ENCODE measurements at regions not wholly inside any gene's neighbourhood (a gene's known extent, or its start where the extent isn't known, plus 50 kb on each side); places are given as distances from the start of the nearest gene placed in this dataset.

DNA sequence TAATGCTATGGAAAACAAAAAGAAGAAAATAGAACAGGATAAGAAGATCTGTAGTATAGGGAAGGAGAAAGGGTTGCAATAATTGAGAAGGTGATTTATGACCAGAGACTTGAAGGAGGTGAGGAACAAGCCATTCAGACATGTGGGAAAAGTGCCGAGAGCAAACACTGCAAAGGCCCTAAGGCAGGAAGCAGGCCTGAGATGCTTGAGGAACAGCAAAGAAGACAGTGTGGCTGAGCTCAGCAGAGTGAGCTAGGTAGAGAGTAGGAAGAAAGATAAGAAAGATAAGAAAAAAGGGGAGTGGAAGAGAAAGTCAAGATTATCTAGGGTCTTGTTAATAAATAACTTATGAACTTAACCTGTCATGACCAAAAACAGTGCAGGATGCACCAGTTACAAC is 671.8 kb downstream of the RPS29 start:
- H3K9me3 ChIP-seq (ENCODE audit: control insufficient read depth, low read depth, low read length) = no peaks in the 10 kb centered on the region
- no peaks in the 10 kb centered on the region for H3K79me2 ChIP-seq (ENCODE audit: insufficient read depth, low read length)
- H2BK20ac ChIP-seq (ENCODE audit: low read depth, low read length, poor library complexity, severe bottlenecking) = no peak overlapping the region
- no peak overlapping the region for H3K4me2 ChIP-seq (ENCODE audit: insufficient read depth, insufficient read length, low read length)
- no peak overlapping the region for H2BK15ac ChIP-seq (ENCODE audit: low read depth, low read length)
- no peak overlapping the region for H3K27ac ChIP-seq (ENCODE audit: insufficient read length, low read depth, low read length)
- H4K91ac ChIP-seq (ENCODE audit: insufficient read length, low read depth, low read length) = no peak overlapping the region
- H3K23me2 ChIP-seq (ENCODE audit: insufficient read length, low read depth, low read length, poor library complexity, severe bottlenecking) = no peaks in the 10 kb centered on the region
- Mint-ChIP-seq H3K27ac (no peak overlapping the region), H3K9me3 (peaks cover 3 to 4% of the 10 kb centered on the region in 2 experiments; a peak in 1 of 5 replicates), H3K4me3 (no peak overlapping the region), H3K36me3 (ENCODE audit: insufficient read depth in 1 of 3, low read depth in 3 of 3) (peaks cover 0 to 8% (median 3%) of the 10 kb centered on the region in 3 experiments; a peak in 2 of 7 replicates), H3K27me3 (ENCODE audit: low read depth) (no peaks in the 10 kb centered on the region), H3K4me1 (peaks cover 6 to 11% of the 10 kb centered on the region in 2 experiments)
- H3K14ac ChIP-seq (ENCODE audit: insufficient read depth, low read length) = no peak overlapping the region
- H4K5ac ChIP-seq (ENCODE audit: insufficient read length, low read depth, low read length) = no peak overlapping the region
- H3K9ac ChIP-seq (ENCODE audit: extremely low read depth, insufficient read length, low read length) = no peak overlapping the region
- no peak overlapping the region for H2BK120ac ChIP-seq (ENCODE audit: low read depth, low read length, poor library complexity, severe bottlenecking)
- no peak overlapping the region for H2BK12ac ChIP-seq (ENCODE audit: insufficient read length, low read depth, low read length)
- WGBS (ENCODE audit: extremely low coverage, insufficient read length, low lambda C conversion rate) = no CpG with 5 or more reads among the region's 1 CpG
- H3K23ac ChIP-seq (ENCODE audit: insufficient read length, low read depth, low read length) = no peak overlapping the region
- no peak overlapping the region for H2AFZ ChIP-seq (ENCODE audit: low read length)
- H4K8ac ChIP-seq (replicated peaks; ENCODE audit: insufficient read length, low read depth, low read length) = no peak overlapping the region
- TF ChIP-seq, protein P1, sequence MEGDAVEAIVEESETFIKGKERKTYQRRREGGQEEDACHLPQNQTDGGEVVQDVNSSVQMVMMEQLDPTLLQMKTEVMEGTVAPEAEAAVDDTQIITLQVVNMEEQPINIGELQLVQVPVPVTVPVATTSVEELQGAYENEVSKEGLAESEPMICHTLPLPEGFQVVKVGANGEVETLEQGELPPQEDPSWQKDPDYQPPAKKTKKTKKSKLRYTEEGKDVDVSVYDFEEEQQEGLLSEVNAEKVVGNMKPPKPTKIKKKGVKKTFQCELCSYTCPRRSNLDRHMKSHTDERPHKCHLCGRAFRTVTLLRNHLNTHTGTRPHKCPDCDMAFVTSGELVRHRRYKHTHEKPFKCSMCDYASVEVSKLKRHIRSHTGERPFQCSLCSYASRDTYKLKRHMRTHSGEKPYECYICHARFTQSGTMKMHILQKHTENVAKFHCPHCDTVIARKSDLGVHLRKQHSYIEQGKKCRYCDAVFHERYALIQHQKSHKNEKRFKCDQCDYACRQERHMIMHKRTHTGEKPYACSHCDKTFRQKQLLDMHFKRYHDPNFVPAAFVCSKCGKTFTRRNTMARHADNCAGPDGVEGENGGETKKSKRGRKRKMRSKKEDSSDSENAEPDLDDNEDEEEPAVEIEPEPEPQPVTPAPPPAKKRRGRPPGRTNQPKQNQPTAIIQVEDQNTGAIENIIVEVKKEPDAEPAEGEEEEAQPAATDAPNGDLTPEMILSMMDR (conservative IDR thresholded peaks at IDR 0.05) = no peak
- H3K27me3 ChIP-seq (ENCODE audit: insufficient read depth, low read length) = no peaks in the 10 kb centered on the region
- no peak for DNase-seq
- H2AK5ac ChIP-seq (ENCODE audit: insufficient read length, low read length) = no peak overlapping the region
- no peak overlapping the region for H3K56ac ChIP-seq (ENCODE audit: insufficient read length, low read depth, low read length)
- no peak overlapping the region for H3T11ph ChIP-seq (ENCODE audit: low read length)
- H3K4me1 ChIP-seq (ENCODE audit: insufficient read depth, low read length) = no peaks in the 10 kb centered on the region
- no peak overlapping the region for H2BK5ac ChIP-seq (ENCODE audit: insufficient read length, low read length)
- no peaks in the 10 kb centered on the region for H4K20me1 ChIP-seq (ENCODE audit: control insufficient read depth, insufficient read depth, insufficient read length)
- no peaks in the 10 kb centered on the region for H3K79me1 ChIP-seq (ENCODE audit: insufficient read depth, low read depth, low read length, poor library complexity, severe bottlenecking)
- H3K4ac ChIP-seq (ENCODE audit: low read depth, low read length) = no peak overlapping the region
- no peak overlapping the region for H3K18ac ChIP-seq (ENCODE audit: insufficient read length, low read depth, low read length)

Measured in H9 (cell line).